ENCODE measurements at regions not wholly inside any gene's neighbourhood (a gene's known extent, or its start where the extent isn't known, plus 50 kb on each side); places are given as distances from the start of the nearest gene placed in this dataset.

DNA sequence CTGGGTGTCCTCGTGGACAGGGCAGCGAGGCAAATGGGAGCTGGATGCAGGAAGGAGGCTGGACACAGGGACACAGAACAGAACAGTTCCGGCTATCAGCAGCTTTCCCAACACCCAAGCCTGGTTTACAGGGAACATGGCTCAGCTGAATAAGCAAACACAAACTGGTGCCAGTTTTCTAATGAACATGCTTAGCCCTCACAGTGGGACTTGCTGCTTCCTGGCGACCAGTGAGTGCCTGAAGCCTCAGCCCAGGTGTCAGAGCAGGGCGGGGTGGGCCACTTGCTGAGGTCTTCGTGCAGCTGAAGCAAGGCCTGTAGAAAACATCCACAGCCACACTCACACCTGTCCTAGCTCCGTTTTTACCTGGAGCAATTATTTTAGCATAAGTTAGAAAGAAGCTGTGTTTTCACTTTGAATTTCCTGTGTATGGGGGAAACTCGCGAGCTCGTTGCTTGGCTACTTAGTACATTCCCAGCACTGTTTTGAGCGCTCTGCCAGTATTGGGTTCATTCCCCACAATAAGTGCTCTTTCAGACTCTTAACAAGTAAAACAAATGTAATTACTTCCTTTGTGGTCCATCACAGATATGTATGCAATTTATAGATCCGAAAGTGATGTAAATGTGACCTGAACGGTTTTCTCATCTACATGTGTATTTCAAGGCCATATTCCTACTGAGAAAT, 261.2 kb upstream of the SHH start:
- no peaks in the 10 kb centered on the region for H3K36me3 ChIP-seq (ENCODE audit: control insufficient read depth in 4 of 4, insufficient read depth in 3 of 4, low read depth in 1 of 4, low read length in 3 of 4)
- H3K27ac ChIP-seq (ENCODE audit: low read depth in 1 of 2, low read length in 2 of 2): no peak overlapping the region
- TF ChIP-seq, protein P1, sequence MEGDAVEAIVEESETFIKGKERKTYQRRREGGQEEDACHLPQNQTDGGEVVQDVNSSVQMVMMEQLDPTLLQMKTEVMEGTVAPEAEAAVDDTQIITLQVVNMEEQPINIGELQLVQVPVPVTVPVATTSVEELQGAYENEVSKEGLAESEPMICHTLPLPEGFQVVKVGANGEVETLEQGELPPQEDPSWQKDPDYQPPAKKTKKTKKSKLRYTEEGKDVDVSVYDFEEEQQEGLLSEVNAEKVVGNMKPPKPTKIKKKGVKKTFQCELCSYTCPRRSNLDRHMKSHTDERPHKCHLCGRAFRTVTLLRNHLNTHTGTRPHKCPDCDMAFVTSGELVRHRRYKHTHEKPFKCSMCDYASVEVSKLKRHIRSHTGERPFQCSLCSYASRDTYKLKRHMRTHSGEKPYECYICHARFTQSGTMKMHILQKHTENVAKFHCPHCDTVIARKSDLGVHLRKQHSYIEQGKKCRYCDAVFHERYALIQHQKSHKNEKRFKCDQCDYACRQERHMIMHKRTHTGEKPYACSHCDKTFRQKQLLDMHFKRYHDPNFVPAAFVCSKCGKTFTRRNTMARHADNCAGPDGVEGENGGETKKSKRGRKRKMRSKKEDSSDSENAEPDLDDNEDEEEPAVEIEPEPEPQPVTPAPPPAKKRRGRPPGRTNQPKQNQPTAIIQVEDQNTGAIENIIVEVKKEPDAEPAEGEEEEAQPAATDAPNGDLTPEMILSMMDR (IDR thresholded peaks at IDR 0.05; ENCODE audit: low read depth, low read length, missing input control): no peak
- TF ChIP-seq TAF1 (conservative IDR thresholded peaks at IDR 0.05) (no peak), EGR1 (IDR thresholded peaks at IDR 0.05; ENCODE audit: low read depth in 2 of 2) (no peak), GABPA (IDR thresholded peaks at IDR 0.05 in 1 of 2, conservative IDR thresholded peaks at IDR 0.05 in 1 of 2) (no peak), HNF4A (conservative IDR thresholded peaks at IDR 0.05) (no peak), SP1 (IDR thresholded peaks at IDR 0.05) (no peak), JUND (IDR thresholded peaks at IDR 0.05) (no peak), YY1 (IDR thresholded peaks at IDR 0.05) (no peak), FOXA2 (IDR thresholded peaks at IDR 0.05) (no peak), FOXA1 (IDR thresholded peaks at IDR 0.05) (no peak), HNF4G (IDR thresholded peaks at IDR 0.05) (no peak), RXRA (IDR thresholded peaks at IDR 0.05) (no peak), NR2F2 (IDR thresholded peaks at IDR 0.05) (no peak), RAD21 (IDR thresholded peaks at IDR 0.05) (no peak)
- TF ChIP-seq, protein P2, sequence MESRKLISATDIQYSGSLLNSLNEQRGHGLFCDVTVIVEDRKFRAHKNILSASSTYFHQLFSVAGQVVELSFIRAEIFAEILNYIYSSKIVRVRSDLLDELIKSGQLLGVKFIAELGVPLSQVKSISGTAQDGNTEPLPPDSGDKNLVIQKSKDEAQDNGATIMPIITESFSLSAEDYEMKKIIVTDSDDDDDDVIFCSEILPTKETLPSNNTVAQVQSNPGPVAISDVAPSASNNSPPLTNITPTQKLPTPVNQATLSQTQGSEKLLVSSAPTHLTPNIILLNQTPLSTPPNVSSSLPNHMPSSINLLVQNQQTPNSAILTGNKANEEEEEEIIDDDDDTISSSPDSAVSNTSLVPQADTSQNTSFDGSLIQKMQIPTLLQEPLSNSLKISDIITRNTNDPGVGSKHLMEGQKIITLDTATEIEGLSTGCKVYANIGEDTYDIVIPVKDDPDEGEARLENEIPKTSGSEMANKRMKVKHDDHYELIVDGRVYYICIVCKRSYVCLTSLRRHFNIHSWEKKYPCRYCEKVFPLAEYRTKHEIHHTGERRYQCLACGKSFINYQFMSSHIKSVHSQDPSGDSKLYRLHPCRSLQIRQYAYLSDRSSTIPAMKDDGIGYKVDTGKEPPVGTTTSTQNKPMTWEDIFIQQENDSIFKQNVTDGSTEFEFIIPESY (IDR thresholded peaks at IDR 0.05): no peak
- TF ChIP-seq, protein P3, sequence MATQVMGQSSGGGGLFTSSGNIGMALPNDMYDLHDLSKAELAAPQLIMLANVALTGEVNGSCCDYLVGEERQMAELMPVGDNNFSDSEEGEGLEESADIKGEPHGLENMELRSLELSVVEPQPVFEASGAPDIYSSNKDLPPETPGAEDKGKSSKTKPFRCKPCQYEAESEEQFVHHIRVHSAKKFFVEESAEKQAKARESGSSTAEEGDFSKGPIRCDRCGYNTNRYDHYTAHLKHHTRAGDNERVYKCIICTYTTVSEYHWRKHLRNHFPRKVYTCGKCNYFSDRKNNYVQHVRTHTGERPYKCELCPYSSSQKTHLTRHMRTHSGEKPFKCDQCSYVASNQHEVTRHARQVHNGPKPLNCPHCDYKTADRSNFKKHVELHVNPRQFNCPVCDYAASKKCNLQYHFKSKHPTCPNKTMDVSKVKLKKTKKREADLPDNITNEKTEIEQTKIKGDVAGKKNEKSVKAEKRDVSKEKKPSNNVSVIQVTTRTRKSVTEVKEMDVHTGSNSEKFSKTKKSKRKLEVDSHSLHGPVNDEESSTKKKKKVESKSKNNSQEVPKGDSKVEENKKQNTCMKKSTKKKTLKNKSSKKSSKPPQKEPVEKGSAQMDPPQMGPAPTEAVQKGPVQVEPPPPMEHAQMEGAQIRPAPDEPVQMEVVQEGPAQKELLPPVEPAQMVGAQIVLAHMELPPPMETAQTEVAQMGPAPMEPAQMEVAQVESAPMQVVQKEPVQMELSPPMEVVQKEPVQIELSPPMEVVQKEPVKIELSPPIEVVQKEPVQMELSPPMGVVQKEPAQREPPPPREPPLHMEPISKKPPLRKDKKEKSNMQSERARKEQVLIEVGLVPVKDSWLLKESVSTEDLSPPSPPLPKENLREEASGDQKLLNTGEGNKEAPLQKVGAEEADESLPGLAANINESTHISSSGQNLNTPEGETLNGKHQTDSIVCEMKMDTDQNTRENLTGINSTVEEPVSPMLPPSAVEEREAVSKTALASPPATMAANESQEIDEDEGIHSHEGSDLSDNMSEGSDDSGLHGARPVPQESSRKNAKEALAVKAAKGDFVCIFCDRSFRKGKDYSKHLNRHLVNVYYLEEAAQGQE (IDR thresholded peaks at IDR 0.05): no peak
- TF ChIP-seq, protein P4, sequence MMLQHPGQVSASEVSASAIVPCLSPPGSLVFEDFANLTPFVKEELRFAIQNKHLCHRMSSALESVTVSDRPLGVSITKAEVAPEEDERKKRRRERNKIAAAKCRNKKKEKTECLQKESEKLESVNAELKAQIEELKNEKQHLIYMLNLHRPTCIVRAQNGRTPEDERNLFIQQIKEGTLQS (IDR thresholded peaks at IDR 0.05): no peak
- TF ChIP-seq, protein P5, sequence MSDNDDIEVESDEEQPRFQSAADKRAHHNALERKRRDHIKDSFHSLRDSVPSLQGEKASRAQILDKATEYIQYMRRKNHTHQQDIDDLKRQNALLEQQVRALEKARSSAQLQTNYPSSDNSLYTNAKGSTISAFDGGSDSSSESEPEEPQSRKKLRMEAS (IDR thresholded peaks at IDR 0.05): no peak
- 87% methylated on average over 13 of the region's 13 CpGs for WGBS
- no peak for DNase-seq (ENCODE audit: low spot score)
- H3K4me3 ChIP-seq (ENCODE audit: low read depth in 1 of 3, low read length in 3 of 3): no peak overlapping the region
- peaks cover 0 to 5% (median 0%) of the 10 kb centered on the region in 4 donors for H3K4me1 ChIP-seq (ENCODE audit: control insufficient read depth in 4 of 4, insufficient read depth in 4 of 4, low read length in 3 of 4)
- no peaks in the 10 kb centered on the region for H3K27me3 ChIP-seq (ENCODE audit: control insufficient read depth in 4 of 4, insufficient read depth in 4 of 4, low read length in 3 of 4)
- no peak overlapping the region for H3K9ac ChIP-seq (ENCODE audit: low read depth in 1 of 2, low read length in 2 of 2)
- no peaks in the 10 kb centered on the region for H3K9me3 ChIP-seq (ENCODE audit: control insufficient read depth in 4 of 4, low read length in 3 of 4)
